Mesendoderm (in vitro differentiated cells): ENCODE measurements at regions not wholly inside any gene's neighbourhood (a gene's known extent, or its start where the extent isn't known, plus 50 kb on each side); places are given as distances from the start of the nearest gene placed in this dataset.

Source experiments
- DNase-seq: peaks from one replicate; pipeline ENCODE4 v3.0.0; 2013
- H2AK5ac ChIP-seq: 2 replicates; pipeline ENCODE4 v1.6.1; 2013; ENCODE audit warnings: low read length, inconsistent platforms
- H2BK120ac ChIP-seq: 2 replicates; pipeline ENCODE4 v1.6.1; 2013; ENCODE audit warnings: low read depth, mild to moderate bottlenecking, low read length, moderate library complexity, mixed read lengths
- H2BK15ac ChIP-seq: replicated peaks from 2 replicates; pipeline ENCODE4 v1.6.1; 2013; ENCODE audit warnings: low read depth, mild to moderate bottlenecking, moderate library complexity
- H2BK5ac ChIP-seq: 2 replicates; pipeline ENCODE4 v1.6.1; 2013; ENCODE audit warnings: low read length, inconsistent platforms
- H3K18ac ChIP-seq: 2 replicates; pipeline ENCODE4 v1.6.1; 2013; ENCODE audit warnings: mild to moderate bottlenecking, low read length, mixed read lengths
- H3K23ac ChIP-seq: one replicate; pipeline ENCODE4 v1.6.1; 2013; ENCODE audit warnings: low read length
- H3K27ac ChIP-seq: 2 replicates; pipeline ENCODE4 v1.5.1; 2013; ENCODE audit warnings: low read depth, mild to moderate bottlenecking, inconsistent platforms, low read length, moderate library complexity
- H3K27me3 ChIP-seq: 2 replicates; pipeline ENCODE4 v1.6.1; 2013; ENCODE audit warnings: low read length, control low read depth, mild to moderate bottlenecking, inconsistent platforms; ENCODE audit not compliant: insufficient read depth, poor library complexity
- H3K36me3 ChIP-seq: 2 replicates; pipeline ENCODE4 v1.6.1; 2013; ENCODE audit warnings: low read length, inconsistent platforms; ENCODE audit not compliant: control insufficient read depth, insufficient read depth
- H3K4ac ChIP-seq: one replicate; pipeline ENCODE4 v1.6.1; 2013; ENCODE audit warnings: low read depth, mild to moderate bottlenecking, low read length, moderate library complexity
- H3K4me1 ChIP-seq: 2 replicates; pipeline ENCODE4 v1.6.1; 2013; ENCODE audit warnings: low read depth, low read length, inconsistent platforms; ENCODE audit not compliant: control insufficient read depth
- H3K4me2 ChIP-seq: 2 replicates; pipeline ENCODE4 v1.6.1; 2013; ENCODE audit warnings: low read length
- H3K4me3 ChIP-seq: 2 replicates; pipeline ENCODE4 v1.5.1; 2013; ENCODE audit warnings: mild to moderate bottlenecking, low read length
- H3K56ac ChIP-seq: one replicate; pipeline ENCODE4 v1.6.1; 2013; ENCODE audit warnings: low read length
- H3K79me1 ChIP-seq: 2 replicates; pipeline ENCODE4 v1.6.1; 2013; ENCODE audit warnings: low read length, inconsistent platforms
- H3K79me2 ChIP-seq: 2 replicates; pipeline ENCODE4 v1.6.1; 2013; ENCODE audit warnings: mild to moderate bottlenecking, low read length; ENCODE audit not compliant: control insufficient read depth, insufficient read depth
- H3K9ac ChIP-seq: 2 replicates; pipeline ENCODE4 v1.6.1; 2013; ENCODE audit warnings: low read length, inconsistent platforms
- H4K5ac ChIP-seq: one replicate; pipeline ENCODE4 v1.6.1; 2013; ENCODE audit warnings: low read length
- H4K8ac ChIP-seq: one replicate; pipeline ENCODE4 v1.6.1; 2013; ENCODE audit warnings: low read depth, mild to moderate bottlenecking, control low read depth, low read length, moderate library complexity
- WGBS: extraction: QIAGEN DNeasy Blood & Tissue Kit; methylation state at CpG from one replicate; pipeline ENCODE4 v1.1.7; 2013; ENCODE audit warnings: low lambda C conversion rate, missing lambda C conversion rate; ENCODE audit not compliant: insufficient coverage; ENCODE audit errors: extremely low coverage; 5-methylcytosine and 5-hydroxymethylcytosine counted together

DNA sequence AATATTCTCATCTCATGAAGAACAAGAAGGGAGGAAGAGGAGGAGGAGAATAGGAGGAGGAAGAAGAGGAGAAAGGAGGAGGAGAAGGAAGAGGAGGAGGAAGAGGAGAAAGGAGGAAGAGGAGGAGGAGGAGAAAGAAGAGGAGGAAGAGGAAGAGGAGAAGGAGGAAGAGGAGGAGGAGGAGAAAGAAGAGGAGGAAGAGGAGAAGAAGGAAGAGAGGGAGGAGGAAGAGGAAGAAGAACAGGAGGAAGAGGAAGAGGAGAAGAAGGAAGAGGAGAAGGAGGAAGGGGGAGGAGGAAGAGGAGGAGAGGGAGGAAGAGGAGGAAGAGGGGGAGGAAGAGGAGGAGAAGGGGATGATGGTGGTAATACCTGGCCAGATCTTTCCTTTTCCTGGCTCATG is 70.0 kb upstream of the PTPRM start:
- no peak overlapping the region for H3K9ac ChIP-seq
- no peaks in the 10 kb centered on the region for H3K27me3 ChIP-seq
- no peak overlapping the region for H3K27ac ChIP-seq
- no peak overlapping the region for H4K5ac ChIP-seq
- no peak overlapping the region for H2BK5ac ChIP-seq
- no peak overlapping the region for H4K8ac ChIP-seq
- no peak for DNase-seq
- H3K4ac ChIP-seq: no peak overlapping the region
- H2AK5ac ChIP-seq: no peak overlapping the region
- H3K36me3 ChIP-seq: no peaks in the 10 kb centered on the region
- no peak overlapping the region for H3K4me3 ChIP-seq
- H3K79me1 ChIP-seq: no peaks in the 10 kb centered on the region
- H3K4me1 ChIP-seq: no peaks in the 10 kb centered on the region
- H2BK15ac ChIP-seq: no peak overlapping the region
- H3K56ac ChIP-seq: no peak overlapping the region
- no peaks in the 10 kb centered on the region for H3K79me2 ChIP-seq
- H3K18ac ChIP-seq: no peak overlapping the region
- no peak overlapping the region for H3K23ac ChIP-seq
- no peak overlapping the region for H2BK120ac ChIP-seq
- no peak overlapping the region for H3K4me2 ChIP-seq

DNA sequence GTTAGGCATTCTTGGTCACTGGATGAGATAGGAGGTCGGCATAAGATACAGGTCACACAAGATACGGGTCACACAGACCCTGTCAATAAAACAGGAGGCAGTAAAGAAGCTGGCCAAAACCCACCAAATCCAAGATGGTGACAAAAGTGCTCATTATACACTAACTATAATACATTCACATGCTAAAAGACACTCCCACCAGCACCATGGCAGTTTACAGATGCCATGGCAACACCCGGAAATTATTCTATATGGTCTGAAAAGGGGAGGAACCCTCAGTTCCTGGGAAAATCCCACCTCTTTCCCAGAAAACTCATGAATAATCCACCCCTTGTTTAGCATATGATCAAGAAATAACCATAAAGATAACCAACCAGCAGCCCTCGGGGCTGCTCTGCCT is 56.0 kb upstream of the PTPRM start:
- Histone ChIP-seq H4K8ac (no peak overlapping the region), H2BK5ac (no peak overlapping the region), H3K4me1 (peaks cover 5% of the 10 kb centered on the region), H3K36me3 (no peaks in the 10 kb centered on the region), H3K4me3 (no peak overlapping the region), H2BK15ac (no peak overlapping the region), H4K5ac (no peak overlapping the region), H3K9ac (no peak overlapping the region), H3K27me3 (no peaks in the 10 kb centered on the region), H3K4ac (no peak overlapping the region), H2BK120ac (no peak overlapping the region), H3K79me1 (no peaks in the 10 kb centered on the region), H2AK5ac (no peak overlapping the region), H3K56ac (no peak overlapping the region), H3K18ac (no peak overlapping the region), H3K4me2 (no peak overlapping the region), H3K23ac (no peak overlapping the region), H3K79me2 (no peaks in the 10 kb centered on the region), H3K27ac (no peak overlapping the region)
- no CpG with 5 or more reads among the region's 4 CpGs for WGBS
- no peak for DNase-seq

DNA sequence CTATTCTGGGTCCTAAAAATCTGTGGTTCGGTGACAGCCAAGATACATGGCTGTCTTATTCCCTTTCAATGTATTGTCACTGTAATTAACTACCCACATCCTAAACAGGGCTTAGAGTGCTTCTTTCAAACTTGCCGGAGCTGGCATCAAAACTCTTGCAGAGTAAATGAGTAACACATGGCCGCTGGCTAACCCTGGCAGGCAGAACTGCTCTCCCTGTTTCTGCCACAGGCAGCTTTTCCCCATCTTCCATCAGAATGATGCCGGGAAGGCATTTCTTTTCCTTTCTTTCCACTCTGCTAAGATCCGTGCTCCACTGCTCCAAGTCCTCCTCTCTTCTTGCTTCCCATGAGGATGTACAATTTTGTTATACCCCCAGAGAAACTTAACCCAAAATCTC is 54.8 kb upstream of the PTPRM start:
- no CpG with 5 or more reads among the region's 5 CpGs for WGBS
- no peak for DNase-seq
- H3K36me3 ChIP-seq: no peaks in the 10 kb centered on the region
- no peaks in the 10 kb centered on the region for H3K79me1 ChIP-seq
- no peak overlapping the region for H2BK5ac ChIP-seq
- no peak overlapping the region for H4K8ac ChIP-seq
- H4K5ac ChIP-seq: no peak overlapping the region
- H3K27me3 ChIP-seq: no peaks in the 10 kb centered on the region
- H3K27ac ChIP-seq: no peak overlapping the region
- H3K79me2 ChIP-seq: no peaks in the 10 kb centered on the region
- no peak overlapping the region for H3K23ac ChIP-seq
- no peak overlapping the region for H2BK15ac ChIP-seq
- H3K4me2 ChIP-seq: no peak overlapping the region
- no peak overlapping the region for H2BK120ac ChIP-seq
- H3K4ac ChIP-seq: no peak overlapping the region
- no peak overlapping the region for H3K9ac ChIP-seq
- H3K56ac ChIP-seq: no peak overlapping the region
- H3K4me1 ChIP-seq: peaks cover 5% of the 10 kb centered on the region
- H2AK5ac ChIP-seq: no peak overlapping the region
- no peak overlapping the region for H3K4me3 ChIP-seq
- H3K18ac ChIP-seq: no peak overlapping the region

DNA sequence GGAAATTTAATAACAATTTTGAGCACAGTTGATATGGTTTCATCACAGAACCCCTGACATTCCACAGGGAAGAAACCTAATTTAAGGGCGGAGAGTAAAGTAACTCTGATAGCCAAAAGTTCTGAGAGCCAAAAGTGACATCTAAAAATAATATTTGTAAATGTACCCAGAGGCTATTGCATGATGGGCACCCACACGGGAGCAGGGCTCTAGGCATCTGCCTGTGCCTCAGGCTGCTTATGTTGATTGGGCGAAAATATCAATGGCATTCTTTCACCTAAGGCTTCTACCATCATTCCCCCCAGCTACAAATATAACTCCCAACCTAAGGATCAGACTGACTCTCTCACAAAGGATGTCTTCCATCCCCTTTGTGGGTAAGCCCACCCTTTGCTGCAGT is 54.1 kb upstream of the PTPRM start:
- H3K4me2 ChIP-seq: no peak overlapping the region
- no peak overlapping the region for H2AK5ac ChIP-seq
- no peak for DNase-seq
- H3K18ac ChIP-seq: no peak overlapping the region
- no peak overlapping the region for H3K4me3 ChIP-seq
- no peaks in the 10 kb centered on the region for H3K79me1 ChIP-seq
- no peak overlapping the region for H4K5ac ChIP-seq
- H3K27me3 ChIP-seq: no peaks in the 10 kb centered on the region
- H2BK15ac ChIP-seq: no peak overlapping the region
- WGBS: no CpG with 5 or more reads among the region's 3 CpGs
- no peak overlapping the region for H2BK120ac ChIP-seq
- peaks cover 5% of the 10 kb centered on the region for H3K4me1 ChIP-seq
- H3K56ac ChIP-seq: no peak overlapping the region
- H3K36me3 ChIP-seq: no peaks in the 10 kb centered on the region
- H2BK5ac ChIP-seq: no peak overlapping the region
- H3K9ac ChIP-seq: no peak overlapping the region
- no peak overlapping the region for H4K8ac ChIP-seq
- H3K79me2 ChIP-seq: no peaks in the 10 kb centered on the region
- no peak overlapping the region for H3K4ac ChIP-seq
- H3K23ac ChIP-seq: no peak overlapping the region
- H3K27ac ChIP-seq: no peak overlapping the region

DNA sequence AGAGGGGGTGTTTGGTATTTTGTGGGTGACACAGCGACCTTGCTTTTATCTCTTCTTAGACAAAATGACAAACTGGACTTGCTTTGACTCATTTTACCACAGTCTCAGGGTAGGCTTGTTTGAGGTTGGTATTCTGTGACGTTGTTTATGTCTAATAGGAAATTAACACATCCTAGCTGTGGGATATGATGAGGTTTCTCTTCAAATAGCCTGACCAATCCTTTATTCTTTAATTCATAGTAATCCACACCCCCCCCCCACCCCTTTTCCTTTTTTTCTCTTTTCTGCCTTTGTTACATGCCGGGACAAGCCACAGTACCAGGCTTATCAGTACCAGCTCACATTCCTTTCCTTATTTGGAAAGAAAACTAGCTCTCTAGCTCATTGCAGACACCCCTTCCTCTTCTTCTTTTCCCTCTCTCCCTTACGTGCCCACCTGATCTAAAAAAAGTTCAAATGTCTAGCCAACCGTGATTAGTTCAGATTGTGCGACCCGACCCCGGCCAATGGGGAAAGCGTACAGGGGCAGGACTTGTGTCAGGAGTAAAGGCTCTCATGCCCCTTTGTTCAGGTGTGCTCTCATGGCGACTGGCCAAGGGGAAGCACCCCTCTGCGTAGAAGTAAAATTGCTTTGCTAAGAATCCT is 52.2 kb upstream of the PTPRM start:
- Histone ChIP-seq H3K79me2 (no peaks in the 10 kb centered on the region), H3K18ac (peak overlapping the region; percentile 95), H4K5ac (no peak overlapping the region), H3K4me3 (no peak overlapping the region), H4K8ac (no peak overlapping the region), H3K4me1 (peaks cover 5% of the 10 kb centered on the region), H2BK120ac (peak overlapping the region; percentile 97), H3K27me3 (no peaks in the 10 kb centered on the region), H2AK5ac (peak overlapping the region; percentile 28), H3K36me3 (no peaks in the 10 kb centered on the region), H3K23ac (no peak overlapping the region), H2BK15ac (peak overlapping the region; percentile 59), H3K9ac (no peak overlapping the region), H3K4ac (peak overlapping the region; percentile 78), H3K79me1 (no peaks in the 10 kb centered on the region), H3K4me2 (no peak overlapping the region), H3K27ac (no peak overlapping the region), H3K56ac (peak overlapping the region; percentile 69), H2BK5ac (peak overlapping the region; percentile 79)
- WGBS: no CpG with 5 or more reads among the region's 11 CpGs
- peak; percentile 75 for DNase-seq
